H9 (cell line): ENCODE measurements at regions not wholly inside any gene's neighbourhood (a gene's known extent, or its start where the extent isn't known, plus 50 kb on each side); places are given as distances from the start of the nearest gene placed in this dataset.

ENCODE experiments used
- DNase-seq: peaks from one replicate; pipeline ENCODE4 v3.0.0-alpha.2; 2017
- H2AFZ ChIP-seq: one replicate; pipeline ENCODE4 v1.6.1; 2013; ENCODE audit warnings: mild to moderate bottlenecking, low read length, control low read depth, moderate library complexity
- H2AK5ac ChIP-seq: 2 replicates; pipeline ENCODE4 v1.6.1; 2013; ENCODE audit warnings: low read length, control low read depth, mixed read lengths; ENCODE audit not compliant: insufficient read length
- H2BK120ac ChIP-seq: one replicate; pipeline ENCODE4 v1.6.1; 2013; ENCODE audit warnings: low read depth, mild to moderate bottlenecking, low read length, control low read depth, inconsistent platforms; ENCODE audit not compliant: poor library complexity, severe bottlenecking
- H2BK12ac ChIP-seq: 2 replicates; pipeline ENCODE4 v1.6.1; 2013; ENCODE audit warnings: low read length, control low read depth, mixed read lengths, low read depth; ENCODE audit not compliant: insufficient read length
- H2BK15ac ChIP-seq: 2 replicates; pipeline ENCODE4 v1.6.1; 2013; ENCODE audit warnings: low read depth, low read length, control low read depth
- H2BK20ac ChIP-seq: one replicate; pipeline ENCODE4 v1.6.1; 2013; ENCODE audit warnings: low read depth, mild to moderate bottlenecking, low read length, control low read depth, inconsistent platforms; ENCODE audit not compliant: poor library complexity, severe bottlenecking
- H2BK5ac ChIP-seq: 2 replicates; pipeline ENCODE4 v1.6.1; 2013; ENCODE audit warnings: low read length, control low read depth, mixed read lengths; ENCODE audit not compliant: insufficient read length
- H3K14ac ChIP-seq: 2 replicates; pipeline ENCODE4 v1.6.1; 2013; ENCODE audit warnings: low read length, control low read depth; ENCODE audit not compliant: insufficient read depth
- H3K18ac ChIP-seq: 2 replicates; pipeline ENCODE4 v1.6.1; 2013; ENCODE audit warnings: low read depth, mild to moderate bottlenecking, mixed read lengths, low read length, control low read depth; ENCODE audit not compliant: insufficient read length
- H3K23ac ChIP-seq: 2 replicates; pipeline ENCODE4 v1.6.1; 2013; ENCODE audit warnings: low read length, control low read depth, mixed read lengths, low read depth; ENCODE audit not compliant: insufficient read length
- H3K23me2 ChIP-seq: 2 replicates; pipeline ENCODE4 v1.6.1; 2013; ENCODE audit warnings: low read depth, mild to moderate bottlenecking, mixed read lengths, low read length, control low read depth; ENCODE audit not compliant: insufficient read length, poor library complexity, severe bottlenecking
- H3K27ac ChIP-seq: 2 replicates; pipeline ENCODE4 v1.5.1; 2013; ENCODE audit warnings: low read length, control low read depth, mixed read lengths, low read depth; ENCODE audit not compliant: insufficient read length
- H3K27me3 ChIP-seq: 2 replicates; pipeline ENCODE4 v1.6.1; 2013; ENCODE audit warnings: low read length, control low read depth, inconsistent platforms; ENCODE audit not compliant: insufficient read depth
- H3K4ac ChIP-seq: 2 replicates; pipeline ENCODE4 v1.6.1; 2013; ENCODE audit warnings: low read depth, mild to moderate bottlenecking, control low read depth, inconsistent platforms, low read length, moderate library complexity
- H3K4me1 ChIP-seq: 2 replicates; pipeline ENCODE4 v1.6.1; 2013; ENCODE audit warnings: low read length, control low read depth, inconsistent platforms; ENCODE audit not compliant: insufficient read depth
- H3K4me2 ChIP-seq: 2 replicates; pipeline ENCODE4 v1.6.1; 2013; ENCODE audit warnings: low read length, control low read depth, mixed read lengths; ENCODE audit not compliant: insufficient read length, insufficient read depth
- H3K56ac ChIP-seq: 2 replicates; pipeline ENCODE4 v1.6.1; 2013; ENCODE audit warnings: low read depth, mild to moderate bottlenecking, mixed read lengths, low read length, control low read depth; ENCODE audit not compliant: insufficient read length
- H3K79me1 ChIP-seq: 2 replicates; pipeline ENCODE4 v1.6.1; 2013; ENCODE audit warnings: low read depth, mild to moderate bottlenecking, moderate library complexity, low read length, control low read depth, inconsistent platforms; ENCODE audit not compliant: insufficient read depth, poor library complexity, severe bottlenecking
- H3K79me2 ChIP-seq: 2 replicates; pipeline ENCODE4 v1.6.1; 2013; ENCODE audit warnings: low read length, control low read depth, inconsistent platforms; ENCODE audit not compliant: insufficient read depth
- H3K9ac ChIP-seq: 2 replicates; pipeline ENCODE4 v1.6.1; 2013; ENCODE audit warnings: low read length, control low read depth, mixed read lengths; ENCODE audit not compliant: insufficient read length; ENCODE audit errors: extremely low read depth
- H3K9me3 ChIP-seq: one replicate; pipeline ENCODE4 v1.6.1; 2013; ENCODE audit warnings: low read depth, low read length, inconsistent platforms; ENCODE audit not compliant: control insufficient read depth
- H3T11ph ChIP-seq: one replicate; pipeline ENCODE4 v1.6.1; 2013; ENCODE audit warnings: mild to moderate bottlenecking, low read length, control low read depth, inconsistent platforms
- H4K20me1 ChIP-seq: one replicate; pipeline ENCODE4 v1.6.1; 2013; ENCODE audit not compliant: control insufficient read depth, insufficient read length, insufficient read depth
- H4K5ac ChIP-seq: 2 replicates; pipeline ENCODE4 v1.6.1; 2013; ENCODE audit warnings: low read depth, mild to moderate bottlenecking, mixed read lengths, low read length, control low read depth; ENCODE audit not compliant: insufficient read length
- H4K8ac ChIP-seq: replicated peaks from 2 replicates; pipeline ENCODE4 v1.6.1; 2013; ENCODE audit warnings: low read length, control low read depth, mixed read lengths, low read depth; ENCODE audit not compliant: insufficient read length
- H4K91ac ChIP-seq: 2 replicates; pipeline ENCODE4 v1.6.1; 2013; ENCODE audit warnings: low read depth, mild to moderate bottlenecking, moderate library complexity, mixed read lengths, low read length, control low read depth; ENCODE audit not compliant: insufficient read length
- H3K27ac Mint-ChIP-seq, 3 experiments: 2 replicates in 2 of 3; 3 replicates in 1 of 3; pipeline ENCODE4 v1.8.0; 2020 to 2021; ENCODE audit warnings: mixed read lengths in 3 of 3, mild to moderate bottlenecking in 1 of 3, moderate library complexity in 1 of 3
- H3K27me3 Mint-ChIP-seq: 2 replicates; pipeline ENCODE4 v1.8.0; 2021; ENCODE audit warnings: low read depth, mild to moderate bottlenecking, moderate library complexity, mixed read lengths
- H3K36me3 Mint-ChIP-seq, 3 experiments: 2 replicates in 2 of 3; 3 replicates in 1 of 3; pipeline ENCODE4 v1.8.0; 2020 to 2021; ENCODE audit warnings: low read depth in 3 of 3, mixed read lengths in 3 of 3; ENCODE audit not compliant: insufficient read depth in 1 of 3
- H3K4me1 Mint-ChIP-seq, 2 experiments: 2 replicates each; pipeline ENCODE4 v1.8.0; 2020; ENCODE audit warnings: mixed read lengths in 2 of 2
- H3K4me3 Mint-ChIP-seq, 2 experiments: 2 replicates in 1 of 2; 3 replicates in 1 of 2; pipeline ENCODE4 v1.8.0; 2020 to 2021; ENCODE audit warnings: mild to moderate bottlenecking in 2 of 2, mixed read lengths in 2 of 2, moderate library complexity in 1 of 2
- H3K9me3 Mint-ChIP-seq, 2 experiments: 2 replicates in 1 of 2; 3 replicates in 1 of 2; pipeline ENCODE4 v1.8.0; 2020; ENCODE audit warnings: mild to moderate bottlenecking in 2 of 2, mixed read lengths in 2 of 2, moderate library complexity in 1 of 2
- WGBS: extraction: QIAGEN DNeasy Blood & Tissue Kit; methylation state at CpG from one replicate; pipeline ENCODE4 v1.1.7; 2013; ENCODE audit warnings: missing lambda C conversion rate, low lambda C conversion rate, mixed read lengths; ENCODE audit not compliant: insufficient read length; ENCODE audit errors: extremely low coverage; 5-methylcytosine and 5-hydroxymethylcytosine counted together
- TF ChIP-seq, protein P1 (sequence below): fragments of 200-600 bp; sonication (generic); conservative IDR thresholded peaks from 3 replicates; pipeline ENCODE4 v1.8.0; 2021; ENCODE audit warnings: antibody characterized with exemption, mild to moderate bottlenecking

DNA sequence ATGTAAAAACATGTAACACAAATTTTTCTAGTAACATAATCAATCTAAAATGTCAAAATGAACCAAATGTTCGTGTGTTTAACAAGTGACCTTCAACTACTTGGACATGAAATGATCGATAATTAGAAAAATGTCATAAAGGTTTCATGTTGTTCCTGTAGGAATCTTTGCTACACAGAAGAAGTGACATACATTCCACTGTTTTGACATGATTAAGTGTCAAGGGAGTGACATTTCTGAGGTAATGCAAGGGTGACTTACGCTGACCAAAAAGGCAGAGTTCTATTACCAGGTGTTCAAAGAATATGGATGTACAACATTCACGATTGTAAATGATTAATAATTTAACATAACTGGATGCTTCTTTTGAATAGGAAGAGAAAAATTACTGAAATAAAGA lies 131.1 kb upstream of the ROBO1 start:
- DNase-seq, result no peak
- Histone ChIP-seq H2BK12ac (no peak overlapping the region), H3K23me2 (no peaks in the 10 kb centered on the region), H4K91ac (no peak overlapping the region), H4K5ac (no peak overlapping the region), H4K8ac (no peak overlapping the region), H3K79me1 (no peaks in the 10 kb centered on the region), H3K18ac (no peak overlapping the region), H3K4me2 (no peak overlapping the region), H2BK20ac (no peak overlapping the region), H2BK5ac (no peak overlapping the region), H3T11ph (no peak overlapping the region), H2AK5ac (no peak overlapping the region), H3K4me1 (no peaks in the 10 kb centered on the region), H3K56ac (no peak overlapping the region), H4K20me1 (no peaks in the 10 kb centered on the region), H2BK120ac (no peak overlapping the region), H3K79me2 (no peaks in the 10 kb centered on the region), H3K9me3 (no peaks in the 10 kb centered on the region), H3K27ac (no peak overlapping the region), H3K27me3 (no peaks in the 10 kb centered on the region), H3K23ac (no peak overlapping the region), H2BK15ac (no peak overlapping the region), H3K4ac (no peak overlapping the region), H2AFZ (no peak overlapping the region), H3K9ac (no peak overlapping the region), H3K14ac (no peak overlapping the region)
- Mint-ChIP-seq H3K9me3 (no peaks in the 10 kb centered on the region), H3K4me1 (no peaks in the 10 kb centered on the region), H3K4me3 (no peak overlapping the region), H3K27me3 (no peaks in the 10 kb centered on the region), H3K36me3 (no peaks in the 10 kb centered on the region), H3K27ac (no peak overlapping the region)
- TF ChIP-seq, protein P1, sequence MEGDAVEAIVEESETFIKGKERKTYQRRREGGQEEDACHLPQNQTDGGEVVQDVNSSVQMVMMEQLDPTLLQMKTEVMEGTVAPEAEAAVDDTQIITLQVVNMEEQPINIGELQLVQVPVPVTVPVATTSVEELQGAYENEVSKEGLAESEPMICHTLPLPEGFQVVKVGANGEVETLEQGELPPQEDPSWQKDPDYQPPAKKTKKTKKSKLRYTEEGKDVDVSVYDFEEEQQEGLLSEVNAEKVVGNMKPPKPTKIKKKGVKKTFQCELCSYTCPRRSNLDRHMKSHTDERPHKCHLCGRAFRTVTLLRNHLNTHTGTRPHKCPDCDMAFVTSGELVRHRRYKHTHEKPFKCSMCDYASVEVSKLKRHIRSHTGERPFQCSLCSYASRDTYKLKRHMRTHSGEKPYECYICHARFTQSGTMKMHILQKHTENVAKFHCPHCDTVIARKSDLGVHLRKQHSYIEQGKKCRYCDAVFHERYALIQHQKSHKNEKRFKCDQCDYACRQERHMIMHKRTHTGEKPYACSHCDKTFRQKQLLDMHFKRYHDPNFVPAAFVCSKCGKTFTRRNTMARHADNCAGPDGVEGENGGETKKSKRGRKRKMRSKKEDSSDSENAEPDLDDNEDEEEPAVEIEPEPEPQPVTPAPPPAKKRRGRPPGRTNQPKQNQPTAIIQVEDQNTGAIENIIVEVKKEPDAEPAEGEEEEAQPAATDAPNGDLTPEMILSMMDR, result no peak
- no CpG with 5 or more reads among the region's 4 CpGs for WGBS
